Thymus (tissue), 11 donors: ENCODE measurements at regions not wholly inside any gene's neighbourhood (a gene's known extent, or its start where the extent isn't known, plus 50 kb on each side); places are given as distances from the start of the nearest gene placed in this dataset.
"Not testable (repeated sequence)": the region's sequence is repeated elsewhere in the genome, so short reads cannot be mapped to it uniquely, and the experiment has no call there.

ENCODE experiments used
- DNase-seq, 9 donors: peaks; one replicate each; pipeline ENCODE4 v3.0.0-alpha.2; 2013; ENCODE audit warnings: low spot score in 9 of 9, low read depth in 6 of 9, missing footprints in 1 of 9
- H3K27ac ChIP-seq, 2 donors: one replicate each; pipeline ENCODE4 v1.5.1; 2013; ENCODE audit warnings: control low read depth in 1 of 2, low read depth in 1 of 2, low read length in 1 of 2, mild to moderate bottlenecking in 1 of 2, moderate library complexity in 1 of 2
- H3K27me3 ChIP-seq, 2 donors: one replicate each; pipeline ENCODE4 v1.5.1; 2013; ENCODE audit warnings: low read length in 1 of 2; ENCODE audit not compliant: control insufficient read depth in 2 of 2, insufficient read depth in 1 of 2
- H3K36me3 ChIP-seq, 2 donors: one replicate each; pipeline ENCODE4 v1.5.1; 2013; ENCODE audit warnings: low read length in 1 of 2, mild to moderate bottlenecking in 1 of 2, moderate library complexity in 1 of 2; ENCODE audit not compliant: control insufficient read depth in 2 of 2, insufficient read depth in 2 of 2
- H3K4me1 ChIP-seq, 2 donors: one replicate each; pipeline ENCODE4 v1.5.1; 2013; ENCODE audit warnings: low read length in 2 of 2; ENCODE audit not compliant: control insufficient read depth in 2 of 2, insufficient read depth in 2 of 2
- H3K4me3 ChIP-seq, 2 donors: one replicate each; pipeline ENCODE4 v1.5.1; 2013; ENCODE audit warnings: low read length in 2 of 2, control low read depth in 1 of 2, mild to moderate bottlenecking in 1 of 2
- H3K9me3 ChIP-seq, 2 donors: one replicate each; pipeline ENCODE4 v1.5.1; 2013; ENCODE audit warnings: low read length in 1 of 2, mild to moderate bottlenecking in 1 of 2; ENCODE audit not compliant: control insufficient read depth in 2 of 2, insufficient read depth in 1 of 2
- WGBS: extraction: QIAGEN DNeasy Blood & Tissue Kit; methylation state at CpG from one replicate; pipeline ENCODE4 v1.1.7; 2013; 5-methylcytosine and 5-hydroxymethylcytosine counted together
- donor health status: healthy.

DNA sequence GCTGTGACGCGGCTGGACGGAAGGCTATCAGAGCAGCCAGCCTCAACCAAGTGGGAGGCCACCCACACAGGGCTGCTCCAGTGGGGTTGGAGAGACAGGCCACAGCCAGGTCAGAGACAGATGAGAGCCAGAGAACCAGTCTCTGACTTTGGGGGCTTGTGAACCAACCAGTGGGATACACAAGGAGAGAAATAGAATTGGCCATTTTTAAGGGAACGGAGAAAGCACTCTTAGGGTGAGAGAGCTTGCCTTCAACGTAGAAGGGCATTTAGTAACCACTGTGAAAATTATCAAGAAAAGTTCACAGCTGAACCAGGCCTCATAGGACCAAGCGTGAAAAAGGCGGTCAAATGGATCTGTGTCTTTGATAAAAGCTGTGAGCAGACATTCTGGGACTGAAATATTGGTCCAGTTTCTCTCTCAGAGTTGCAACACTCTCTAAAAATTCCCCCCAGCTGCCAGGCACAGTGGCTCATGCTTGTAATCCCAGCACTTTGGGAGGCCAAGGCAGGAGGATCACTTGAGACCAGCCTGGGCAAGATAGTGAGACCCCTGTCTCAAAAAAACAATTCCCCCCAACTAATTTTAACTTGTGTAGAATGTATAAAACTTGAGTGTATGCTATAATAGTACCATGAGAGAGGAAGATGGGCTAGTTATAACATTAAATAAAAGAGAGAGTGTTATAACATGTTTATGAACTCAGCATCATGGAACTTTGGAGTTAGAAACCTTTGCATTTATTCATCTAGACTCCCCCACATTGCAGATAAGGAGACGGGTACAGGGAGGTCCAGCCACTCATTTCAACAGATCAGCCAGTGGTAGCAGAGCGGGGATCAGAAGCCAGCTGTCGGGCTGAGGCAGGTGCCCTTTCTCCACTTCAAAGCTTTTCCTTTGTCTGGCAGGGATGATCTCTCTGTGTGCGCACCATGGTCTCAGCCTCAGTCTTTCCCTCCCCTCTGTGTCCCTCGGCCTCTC lies 132.2 kb downstream of the NPIPB11 start:
- not testable (repeated sequence) for H3K4me3 ChIP-seq, H3K36me3 ChIP-seq, DNase-seq, H3K27me3 ChIP-seq, H3K4me1 ChIP-seq, H3K9me3 ChIP-seq, H3K27ac ChIP-seq
- 77% methylated on average over 12 of the region's 12 CpGs for WGBS

- not testable (repeated sequence) for H3K4me1 ChIP-seq, H3K27ac ChIP-seq, H3K27me3 ChIP-seq, DNase-seq, H3K4me3 ChIP-seq, H3K9me3 ChIP-seq, H3K36me3 ChIP-seq
- WGBS, result 95% methylated on average over 9 of the region's 9 CpGs
Observed at GRCh38 chr16:29273298-29274054, 133.0 kb downstream of the NPIPB11 start.

DNA sequence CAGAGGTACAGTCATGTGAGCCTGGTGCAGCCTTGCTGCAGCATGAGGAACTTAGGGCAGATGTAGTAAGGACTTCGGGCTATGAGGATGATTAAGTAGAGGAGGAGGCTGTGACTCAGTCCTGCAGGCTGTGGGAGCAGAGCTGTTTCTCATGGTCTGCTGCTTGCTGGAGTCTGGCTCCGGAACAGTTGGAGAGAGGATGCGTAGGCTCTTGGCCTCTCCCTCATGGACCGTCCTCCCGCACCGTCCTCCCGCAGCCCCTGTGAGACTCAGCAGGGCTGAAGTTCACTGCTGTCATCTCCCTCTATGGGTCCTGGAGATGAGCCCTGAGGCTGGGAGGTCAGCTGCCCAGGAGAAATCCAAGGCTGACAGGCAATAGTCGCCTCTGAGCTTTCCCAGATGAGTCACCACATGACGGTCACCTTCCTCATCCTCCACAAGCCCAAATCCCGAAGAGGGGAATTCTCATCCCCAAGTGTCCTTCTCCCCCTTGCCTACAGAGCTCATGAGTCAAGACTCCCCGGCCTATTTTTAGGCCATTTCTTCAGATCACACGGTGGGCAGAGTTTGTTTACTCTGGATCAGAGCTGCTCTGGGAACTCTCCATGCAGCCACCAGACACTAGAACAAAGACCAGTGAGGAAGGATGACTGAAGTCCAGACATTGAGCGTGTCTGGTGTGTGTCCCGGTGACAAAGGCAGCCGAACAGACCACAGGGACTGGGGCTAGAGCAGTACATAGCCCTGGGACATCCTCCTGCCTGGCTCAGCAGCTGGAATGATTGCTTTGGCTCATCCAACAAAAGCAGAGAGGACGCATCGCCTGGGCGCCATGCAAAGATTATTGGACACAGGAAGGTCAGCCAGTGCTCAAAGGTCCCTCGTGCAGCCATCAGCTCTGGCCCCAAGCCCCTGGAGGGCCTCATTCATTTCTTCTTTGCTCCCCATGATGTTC lies 134.5 kb downstream of the NPIPB11 start:
- not testable (repeated sequence) for H3K4me1 ChIP-seq, H3K4me3 ChIP-seq, H3K36me3 ChIP-seq, DNase-seq, H3K27me3 ChIP-seq, H3K9me3 ChIP-seq, H3K27ac ChIP-seq
- 95% methylated on average over 19 of the region's 19 CpGs for WGBS

DNA sequence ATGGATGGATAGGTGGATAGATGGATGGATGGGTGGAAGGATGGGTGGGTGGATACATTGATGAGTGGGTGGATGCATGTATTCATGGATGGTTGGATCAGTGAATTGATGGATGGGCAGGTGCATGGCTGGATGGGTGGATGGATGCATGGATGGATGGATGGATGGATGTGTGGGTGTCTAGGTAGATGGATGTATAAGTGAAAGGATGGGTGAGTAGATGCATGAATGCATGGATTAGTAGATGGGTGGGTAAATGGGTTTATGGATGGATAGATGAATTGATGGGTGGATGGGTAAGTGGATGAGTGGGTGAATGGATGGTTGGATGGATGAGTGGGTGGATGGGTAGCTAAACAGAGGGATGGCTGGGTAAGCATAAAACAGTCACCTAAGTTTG lies 135.6 kb downstream of the NPIPB11 start:
- not testable (repeated sequence) for H3K4me3 ChIP-seq, H3K4me1 ChIP-seq, H3K9me3 ChIP-seq, H3K27me3 ChIP-seq, H3K27ac ChIP-seq, H3K36me3 ChIP-seq, DNase-seq

- not testable (repeated sequence) for H3K27ac ChIP-seq, H3K9me3 ChIP-seq, H3K4me3 ChIP-seq, H3K27me3 ChIP-seq, H3K4me1 ChIP-seq, H3K36me3 ChIP-seq, DNase-seq
Observed at GRCh38 chr16:29270033-29270432, 136.5 kb downstream of the NPIPB11 start.

DNA sequence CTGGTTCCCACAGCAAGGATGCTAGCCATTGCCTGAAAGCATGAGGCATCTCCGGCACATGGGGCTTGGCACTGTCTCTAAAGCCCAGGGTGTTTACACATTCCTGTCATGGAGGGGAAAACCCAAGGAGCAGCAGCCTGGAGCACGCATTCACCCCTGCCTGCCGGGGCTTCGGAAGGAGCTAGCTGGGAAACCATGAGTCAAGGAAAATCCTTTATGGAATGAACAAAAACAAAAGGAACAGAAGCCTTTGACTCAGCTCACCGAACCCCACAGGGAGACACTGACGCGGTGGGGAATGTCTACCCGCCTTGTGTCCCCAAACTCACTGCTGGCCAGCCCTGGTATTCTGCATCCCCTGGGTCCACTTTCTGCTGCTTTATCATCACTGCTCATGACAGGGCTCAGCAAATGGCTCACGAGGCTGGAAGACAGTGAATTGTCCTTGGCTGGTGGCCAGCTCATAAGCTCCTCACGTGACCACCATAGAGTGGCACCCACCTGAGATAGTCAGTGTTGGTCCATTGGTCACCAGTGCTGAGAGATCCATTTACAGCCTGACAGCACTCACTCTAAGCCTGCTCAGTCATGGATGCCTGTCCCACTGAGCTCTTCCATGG lies 137.2 kb downstream of the NPIPB11 start:
- not testable (repeated sequence) for H3K4me3 ChIP-seq, H3K9me3 ChIP-seq, H3K27me3 ChIP-seq, H3K4me1 ChIP-seq, H3K36me3 ChIP-seq, DNase-seq, H3K27ac ChIP-seq
- 89% methylated on average over 10 of the region's 10 CpGs for WGBS

DNA sequence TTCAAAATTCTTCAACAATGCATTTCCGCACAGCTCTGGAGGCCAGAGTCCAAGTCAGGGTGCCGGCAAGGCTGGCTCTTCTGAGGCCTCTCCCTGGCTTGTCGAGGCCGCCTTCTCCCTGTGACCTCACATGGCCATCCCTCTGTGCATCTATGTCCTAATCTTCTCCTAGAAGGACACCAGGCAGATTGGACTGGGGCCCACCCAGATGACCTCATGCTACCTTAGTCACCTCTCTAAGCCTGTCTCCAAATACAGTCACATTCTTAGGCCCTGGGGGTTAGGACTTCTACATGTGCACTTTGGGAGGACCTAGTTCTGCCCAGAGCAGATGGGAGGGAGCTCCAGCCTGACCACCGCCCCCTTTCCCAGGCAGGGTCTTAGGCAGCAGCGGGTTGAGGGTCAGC lies 137.7 kb downstream of the NPIPB11 start:
- 95% methylated on average over 6 of the region's 6 CpGs for WGBS
- H3K27ac ChIP-seq, DNase-seq, H3K4me1 ChIP-seq, H3K36me3 ChIP-seq, H3K9me3 ChIP-seq, H3K27me3 ChIP-seq, H3K4me3 ChIP-seq: not testable (repeated sequence)

- not testable (repeated sequence) for H3K9me3 ChIP-seq, H3K27me3 ChIP-seq, H3K36me3 ChIP-seq, DNase-seq, H3K4me1 ChIP-seq, H3K4me3 ChIP-seq, H3K27ac ChIP-seq
- 95% methylated on average over 14 of the region's 14 CpGs for WGBS
Observed at GRCh38 chr16:29268348-29268747, 138.2 kb downstream of the NPIPB11 start.
